ENCODE measurements at regions not wholly inside any gene's neighbourhood (a gene's known extent, or its start where the extent isn't known, plus 50 kb on each side); places are given as distances from the start of the nearest gene placed in this dataset.

- TF ChIP-seq CTCF (IDR thresholded peaks at IDR 0.05; ENCODE audit: low read depth, low read length) (no peak), MAX (IDR thresholded peaks at IDR 0.05; ENCODE audit: low read depth, low read length) (no peak), POLR2A (IDR thresholded peaks at IDR 0.05; ENCODE audit: extremely low read depth, insufficient read length) (no peak)
Observed at GRCh38 chr2:65604246-65604645, 171.8 kb upstream of the SPRED2 start.

All from NB4 (cell line).